ENCODE measurements at regions not wholly inside any gene's neighbourhood (a gene's known extent, or its start where the extent isn't known, plus 50 kb on each side); places are given as distances from the start of the nearest gene placed in this dataset.
"Not testable (repeated sequence)": the region's sequence is repeated elsewhere in the genome, so short reads cannot be mapped to it uniquely, and the experiment has no call there.

DNA sequence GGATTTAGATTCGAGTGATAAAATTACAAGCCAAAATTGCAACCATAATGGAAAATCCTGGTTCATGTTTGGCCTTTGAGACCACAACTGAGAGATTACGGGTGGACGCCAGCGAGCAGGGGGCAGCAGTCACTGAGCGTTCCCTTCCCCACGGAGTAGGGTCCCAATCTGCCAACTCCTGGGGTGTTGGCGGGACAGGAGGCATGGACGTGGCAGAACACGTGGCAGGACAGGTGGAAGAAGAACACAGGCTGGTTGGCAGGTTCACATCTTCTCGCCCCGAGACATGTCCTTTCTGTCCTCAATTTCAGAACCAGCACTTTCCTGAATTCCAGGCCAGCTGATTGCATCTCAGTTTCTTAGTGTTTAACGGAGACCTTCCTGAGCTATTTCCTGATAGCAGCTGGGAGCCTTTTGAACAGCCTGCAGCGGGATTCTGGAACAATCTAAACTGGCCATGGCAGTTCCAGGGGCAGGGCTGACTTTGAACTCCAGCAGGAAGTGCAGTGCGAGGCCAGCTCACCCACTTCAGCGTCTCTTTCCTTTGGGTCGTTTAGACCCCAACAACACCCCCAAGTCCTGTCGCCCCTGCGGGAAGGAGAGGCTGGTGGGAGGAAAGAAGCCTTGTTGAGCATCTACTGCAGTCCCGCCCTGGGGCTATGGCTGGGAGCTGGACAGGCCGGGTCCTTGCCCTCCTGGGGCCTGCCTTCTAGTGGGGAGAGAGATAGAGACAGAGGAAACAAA, 159.1 kb upstream of the FOXF1 start:
- WGBS, 2 donors: 57% methylated on average over 20 of the region's 20 CpGs
- TF ChIP-seq POLR2A (IDR thresholded peaks at IDR 0.05): no peak
- TF ChIP-seq, protein P1, sequence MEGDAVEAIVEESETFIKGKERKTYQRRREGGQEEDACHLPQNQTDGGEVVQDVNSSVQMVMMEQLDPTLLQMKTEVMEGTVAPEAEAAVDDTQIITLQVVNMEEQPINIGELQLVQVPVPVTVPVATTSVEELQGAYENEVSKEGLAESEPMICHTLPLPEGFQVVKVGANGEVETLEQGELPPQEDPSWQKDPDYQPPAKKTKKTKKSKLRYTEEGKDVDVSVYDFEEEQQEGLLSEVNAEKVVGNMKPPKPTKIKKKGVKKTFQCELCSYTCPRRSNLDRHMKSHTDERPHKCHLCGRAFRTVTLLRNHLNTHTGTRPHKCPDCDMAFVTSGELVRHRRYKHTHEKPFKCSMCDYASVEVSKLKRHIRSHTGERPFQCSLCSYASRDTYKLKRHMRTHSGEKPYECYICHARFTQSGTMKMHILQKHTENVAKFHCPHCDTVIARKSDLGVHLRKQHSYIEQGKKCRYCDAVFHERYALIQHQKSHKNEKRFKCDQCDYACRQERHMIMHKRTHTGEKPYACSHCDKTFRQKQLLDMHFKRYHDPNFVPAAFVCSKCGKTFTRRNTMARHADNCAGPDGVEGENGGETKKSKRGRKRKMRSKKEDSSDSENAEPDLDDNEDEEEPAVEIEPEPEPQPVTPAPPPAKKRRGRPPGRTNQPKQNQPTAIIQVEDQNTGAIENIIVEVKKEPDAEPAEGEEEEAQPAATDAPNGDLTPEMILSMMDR (IDR thresholded peaks at IDR 0.05): no peak
- no peak overlapping the region for H3K4me3 ChIP-seq (ENCODE audit: low read depth, poor library complexity, severe bottlenecking)
- intact Hi-C loops (cut with DNase I; ENCODE audit: low total_unique reads): no loop called here
- DNase-seq (ENCODE audit: low spot score in 2 of 2): no peak

DNA sequence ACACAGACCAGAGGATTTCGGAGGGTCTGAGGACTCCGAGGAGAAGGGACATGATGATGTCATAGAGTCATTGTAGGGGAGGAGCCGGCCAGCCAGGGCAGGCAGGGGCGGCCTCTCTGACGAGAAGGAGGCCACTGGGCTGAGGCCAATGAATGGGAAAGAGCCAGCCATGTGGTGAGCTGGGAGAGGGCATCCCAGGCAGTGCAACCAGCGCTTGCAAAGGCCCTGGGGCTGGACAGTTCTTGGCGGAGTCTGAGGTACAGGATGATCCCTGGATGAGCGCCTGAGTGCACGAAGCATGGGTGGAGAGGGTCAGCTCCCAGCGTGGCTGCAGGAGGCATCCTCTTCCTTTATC, 158.6 kb upstream of the FOXF1 start:
- intact Hi-C loops (cut with DNase I; ENCODE audit: low total_unique reads); DNase-seq (ENCODE audit: low spot score in 2 of 2); H3K4me3 ChIP-seq (ENCODE audit: low read depth, poor library complexity, severe bottlenecking): not testable (repeated sequence)
- WGBS, 2 donors: 49 to 51% methylated on average over 10 of the region's 10 CpGs

DNA sequence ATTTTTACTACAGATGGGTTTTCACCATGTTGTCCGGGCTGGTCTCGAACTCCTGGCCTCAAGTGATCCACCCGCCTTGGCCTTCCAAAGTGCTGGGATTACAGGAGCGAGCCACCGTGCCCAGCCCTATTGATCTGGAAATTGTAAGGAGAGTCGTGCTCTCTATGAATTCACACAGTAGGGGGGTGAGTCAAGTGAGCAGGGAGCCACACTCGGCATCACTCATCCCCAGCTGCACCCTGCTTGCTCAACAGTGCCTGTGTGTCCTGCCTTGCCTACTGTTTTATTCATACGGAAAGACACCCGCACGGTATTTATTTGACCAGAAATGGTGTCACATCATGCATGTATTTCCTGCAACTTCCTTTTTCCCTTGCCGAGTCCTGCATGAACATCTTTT, 157.2 kb upstream of the FOXF1 start:
- TF ChIP-seq, protein P1 (IDR thresholded peaks at IDR 0.05): no peak
- TF ChIP-seq POLR2A (IDR thresholded peaks at IDR 0.05): no peak
- no peak for DNase-seq (ENCODE audit: low spot score in 2 of 2)
- intact Hi-C loops (cut with DNase I; ENCODE audit: low total_unique reads): no loop called here
- 76 to 79% methylated on average over 11 of the region's 11 CpGs for WGBS, 2 donors
- H3K4me3 ChIP-seq (ENCODE audit: low read depth, poor library complexity, severe bottlenecking): no peak overlapping the region

DNA sequence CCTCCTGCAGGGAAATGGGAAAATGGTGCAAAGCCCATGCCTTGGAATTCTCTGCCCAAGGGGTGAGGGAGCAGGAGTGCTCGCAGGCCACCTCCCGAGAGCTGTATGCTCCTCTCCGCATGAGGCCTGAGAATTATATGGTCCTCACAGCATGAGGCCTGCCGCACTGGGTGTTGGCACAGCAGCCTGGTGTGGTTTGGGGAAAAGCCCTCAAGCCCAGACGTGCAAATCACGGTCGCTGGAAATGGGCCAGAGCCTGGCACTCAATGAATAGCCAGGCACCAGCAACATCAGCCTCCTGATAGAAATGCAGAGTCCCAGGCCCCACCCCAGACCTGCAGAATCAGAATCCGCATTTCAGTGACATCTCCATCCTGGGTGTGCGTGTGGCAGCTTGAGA, 156.4 kb upstream of the FOXF1 start:
- DNase-seq (ENCODE audit: low spot score in 2 of 2): no peak
- H3K4me3 ChIP-seq (ENCODE audit: low read depth, poor library complexity, severe bottlenecking): no peak overlapping the region
- TF ChIP-seq, protein P1 (IDR thresholded peaks at IDR 0.05): no peak
- TF ChIP-seq POLR2A (IDR thresholded peaks at IDR 0.05): no peak
- 68 to 72% methylated on average over 8 of the region's 9 CpGs for WGBS, 2 donors
- intact Hi-C loops (cut with DNase I; ENCODE audit: low total_unique reads): no loop called here

DNA sequence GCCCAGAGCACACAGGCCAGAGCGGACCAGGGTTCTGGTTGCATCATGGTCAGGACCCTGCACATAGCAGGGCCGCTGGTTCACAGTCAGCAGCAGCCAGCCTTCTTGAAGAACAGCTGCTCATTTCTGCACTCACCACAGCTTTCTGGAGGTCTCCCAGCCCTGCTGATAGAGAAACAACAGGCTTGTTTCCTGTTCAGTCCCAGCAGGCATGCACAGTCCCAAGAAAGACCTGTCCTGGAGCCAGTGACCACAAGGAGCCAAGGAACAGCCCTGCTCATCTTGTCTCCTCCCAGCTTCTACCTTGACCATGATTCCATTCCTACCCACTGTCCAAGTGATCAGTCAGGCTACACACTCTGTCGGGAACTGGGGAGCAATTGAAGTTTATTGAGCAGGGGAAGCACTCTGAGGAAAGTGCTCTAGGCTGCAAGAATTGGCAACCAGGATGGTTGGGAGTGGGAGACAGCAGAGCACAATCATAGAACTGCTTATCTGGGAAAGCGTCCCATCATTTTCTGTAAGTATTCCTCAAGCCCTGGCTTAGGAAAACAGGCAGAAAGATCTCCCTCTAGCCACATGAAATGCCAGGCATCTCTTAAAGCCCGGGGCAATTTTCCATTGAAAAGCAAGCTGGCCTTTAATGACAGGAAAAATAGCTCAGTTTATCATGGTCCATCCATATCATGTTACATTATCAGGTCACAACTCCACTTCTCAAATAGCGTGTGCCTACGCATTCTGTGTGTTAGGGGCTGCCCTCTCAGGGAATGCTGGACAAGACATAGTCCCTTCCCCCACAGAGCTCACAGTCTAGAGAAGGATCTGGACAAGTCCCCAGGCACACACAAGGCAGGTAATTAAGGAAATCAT, 155.4 kb upstream of the FOXF1 start:
- 58 to 63% methylated on average over 7 of the region's 7 CpGs for WGBS, 2 donors
- intact Hi-C loops (cut with DNase I; ENCODE audit: low total_unique reads): no loop called here

DNA sequence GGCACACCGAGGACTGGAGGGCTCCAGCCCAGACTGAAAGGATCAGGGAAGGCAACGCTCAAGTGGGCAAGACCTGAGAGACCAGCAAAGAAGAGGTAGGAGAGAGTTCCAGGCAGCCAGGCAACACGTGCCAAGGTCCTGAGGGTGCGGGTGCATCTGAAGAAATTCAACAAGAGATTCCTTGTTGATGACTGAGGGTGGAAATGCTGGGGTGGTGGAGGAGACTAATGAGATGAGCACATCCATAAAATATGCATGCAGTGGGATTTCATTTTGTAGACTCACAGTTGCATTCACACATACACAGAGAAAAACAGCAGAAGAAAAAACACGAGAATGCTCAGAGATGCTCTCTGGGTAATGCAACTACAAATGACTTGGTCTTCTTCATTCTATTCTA, 154.8 kb upstream of the FOXF1 start:
- H3K4me3 ChIP-seq (ENCODE audit: low read depth, poor library complexity, severe bottlenecking): no peak overlapping the region
- intact Hi-C loops (cut with DNase I; ENCODE audit: low total_unique reads): no loop called here
- no peak for DNase-seq (ENCODE audit: low spot score in 2 of 2)
- 79 to 83% methylated on average over 5 of the region's 5 CpGs for WGBS, 2 donors
- TF ChIP-seq POLR2A (IDR thresholded peaks at IDR 0.05): no peak

More for the DNA sequence above, 155.4 kb upstream of the FOXF1 start:
- no peak overlapping the region for H3K4me3 ChIP-seq (ENCODE audit: low read depth, poor library complexity, severe bottlenecking)
- no peak for TF ChIP-seq POLR2A (IDR thresholded peaks at IDR 0.05)
- TF ChIP-seq, protein P1 (IDR thresholded peaks at IDR 0.05): no peak
- no peak for DNase-seq (ENCODE audit: low spot score in 2 of 2)

All from lower leg skin (tissue), 4 donors.